GM21528 (cell line): ENCODE measurements at regions not wholly inside any gene's neighbourhood (a gene's known extent, or its start where the extent isn't known, plus 50 kb on each side); places are given as distances from the start of the nearest gene placed in this dataset.

Source experiments
- ATAC-seq: cut with Tn5 transposase; IDR thresholded peaks from one replicate; pipeline ENCODE4 v1.9.1; 2021; ENCODE audit warnings: mild to moderate bottlenecking, moderate library complexity; ENCODE audit not compliant: unreplicated experiment, low FRiP score

GRCh38 chr13:88926890-88927502, 1255.8 kb downstream of the SLITRK5 start:
- no peak for ATAC-seq

GRCh38 chr13:88932950-88933349, 1261.8 kb downstream of the SLITRK5 start:
- no peak for ATAC-seq

GRCh38 chr13:88937384-88937783, 1266.2 kb downstream of the SLITRK5 start:
- no peak for ATAC-seq

DNA sequence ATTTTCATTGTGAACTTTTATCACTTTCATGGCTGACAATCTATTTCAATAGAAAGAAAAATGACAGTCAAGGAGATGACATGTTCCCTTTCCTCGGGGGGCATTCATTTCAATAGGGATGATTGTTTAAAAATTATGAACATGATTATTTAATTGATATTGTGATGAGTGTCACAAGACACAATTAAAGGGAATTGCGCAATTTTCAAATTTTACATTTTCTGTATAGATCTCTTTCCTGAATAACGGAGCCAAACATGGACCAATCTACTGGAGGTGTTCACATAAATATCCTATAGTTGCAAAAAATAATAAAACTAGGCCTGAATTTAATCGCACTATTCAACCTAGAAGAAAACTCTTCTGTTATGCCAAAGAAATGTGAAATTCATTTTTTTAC, 1274.6 kb downstream of the SLITRK5 start:
- ATAC-seq, result no peak

GRCh38 chr13:88948501-88948900, 1277.3 kb downstream of the SLITRK5 start:
- no peak for ATAC-seq

DNA sequence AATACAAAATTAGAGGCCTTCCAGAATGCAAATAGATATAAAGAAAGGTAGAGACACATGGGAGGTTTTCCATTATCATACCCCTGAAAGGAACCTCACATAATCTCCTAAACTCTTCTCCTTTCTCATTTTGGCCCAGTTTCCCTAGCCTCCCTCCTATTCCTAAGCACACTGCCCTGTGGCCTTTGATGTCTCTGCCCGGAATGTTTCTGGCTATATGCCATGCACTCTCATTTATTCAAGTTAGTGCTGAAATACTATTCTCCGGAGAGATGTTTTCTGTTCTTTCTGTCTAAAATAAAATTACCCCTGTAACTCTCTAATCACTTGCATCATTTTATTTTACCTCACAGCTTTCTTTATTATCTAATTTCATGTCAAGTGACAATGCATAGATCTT, 1287.7 kb downstream of the SLITRK5 start:
- ATAC-seq, result no peak

- ATAC-seq, result no peak
Observed at GRCh38 chr13:88976466-88976865, 1305.3 kb downstream of the SLITRK5 start.

GRCh38 chr13:88978607-88979006, 1307.4 kb downstream of the SLITRK5 start:
- no peak for ATAC-seq

- no peak for ATAC-seq
Observed at GRCh38 chr13:88979465-88980175, 1308.4 kb downstream of the SLITRK5 start.

GRCh38 chr13:89003656-89004055, 1332.5 kb downstream of the SLITRK5 start:
- no peak for ATAC-seq

DNA sequence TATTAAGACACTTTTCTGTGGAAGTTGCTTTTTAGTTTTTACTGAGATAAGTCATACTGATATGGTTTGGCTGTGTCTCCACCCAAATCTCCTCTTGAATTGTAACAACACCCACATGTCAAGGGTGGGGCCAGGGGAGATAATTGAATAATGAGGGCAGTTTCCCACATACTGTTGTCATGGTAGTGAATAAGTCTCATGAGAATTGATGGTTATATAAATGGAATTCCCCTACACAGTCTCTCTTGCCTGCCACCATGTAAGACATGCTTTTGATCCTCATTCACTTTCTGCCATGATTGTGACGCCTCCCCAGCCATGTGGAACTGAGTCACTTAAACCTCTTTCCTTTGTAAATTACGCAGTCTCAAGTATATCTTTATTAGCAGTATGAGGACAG, 1340.4 kb downstream of the SLITRK5 start:
- no peak for ATAC-seq

DNA sequence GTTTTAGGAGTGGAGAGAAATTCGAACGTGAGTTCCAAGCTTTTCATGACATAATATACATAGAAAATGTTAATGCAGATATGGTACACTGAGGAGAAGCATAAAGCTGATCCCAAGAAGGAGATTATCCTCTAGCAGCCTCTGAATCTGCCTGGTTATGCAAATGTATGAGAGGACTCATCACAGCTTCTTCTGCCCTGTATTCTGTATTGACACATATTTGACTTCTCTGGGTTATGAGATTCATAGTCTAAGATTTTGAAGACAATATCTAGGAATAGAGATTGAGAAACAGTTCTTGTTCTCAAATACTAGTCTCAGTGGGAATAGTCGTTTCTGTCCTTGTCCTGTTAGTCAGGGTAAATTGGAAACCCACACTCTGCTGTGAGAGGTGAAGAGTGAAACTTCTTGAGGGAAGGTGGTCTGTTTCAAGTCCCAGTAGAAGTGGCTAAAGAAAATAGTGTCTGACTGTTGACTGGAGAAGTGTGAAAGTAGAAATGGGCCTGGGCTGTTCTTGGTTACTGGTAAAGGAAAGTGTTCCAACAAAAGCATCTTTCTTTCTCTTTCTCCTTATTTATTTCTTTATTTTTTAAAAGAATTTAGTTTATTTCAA, 1356.6 kb downstream of the SLITRK5 start:
- ATAC-seq, result no peak

GRCh38 chr13:89029062-89029461, 1357.9 kb downstream of the SLITRK5 start:
- no peak for ATAC-seq

- ATAC-seq, result no peak
Observed at GRCh38 chr13:89034015-89034414, 1362.8 kb downstream of the SLITRK5 start.

- no peak for ATAC-seq
Observed at GRCh38 chr13:89052699-89053098, 1381.5 kb downstream of the SLITRK5 start.

GRCh38 chr13:89053418-89053817, 1382.2 kb downstream of the SLITRK5 start:
- no peak for ATAC-seq

GRCh38 chr13:89057274-89057673, 1386.1 kb downstream of the SLITRK5 start:
- ATAC-seq, result no peak

GRCh38 chr13:89057862-89058261, 1386.7 kb downstream of the SLITRK5 start:
- ATAC-seq, result no peak

DNA sequence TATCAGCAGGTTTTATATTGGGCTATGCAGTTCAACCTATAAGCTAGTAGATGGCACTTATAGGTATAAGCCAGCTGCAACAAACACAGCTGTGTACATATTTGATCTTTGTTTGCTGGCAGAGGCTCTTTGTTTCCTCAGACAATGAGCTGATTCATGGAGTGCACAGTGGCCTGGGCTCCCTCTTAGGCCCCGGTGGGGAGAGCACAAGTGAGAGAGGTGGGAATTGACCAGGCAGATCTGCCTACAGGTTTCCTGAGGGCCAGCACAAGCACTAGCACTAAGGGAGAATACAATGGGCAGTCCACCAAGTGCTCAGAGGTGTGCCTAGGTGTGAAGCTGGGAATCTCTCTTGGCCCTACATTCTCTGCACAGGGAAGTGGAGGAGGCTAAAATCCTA, 1390.7 kb downstream of the SLITRK5 start:
- ATAC-seq, result no peak

DNA sequence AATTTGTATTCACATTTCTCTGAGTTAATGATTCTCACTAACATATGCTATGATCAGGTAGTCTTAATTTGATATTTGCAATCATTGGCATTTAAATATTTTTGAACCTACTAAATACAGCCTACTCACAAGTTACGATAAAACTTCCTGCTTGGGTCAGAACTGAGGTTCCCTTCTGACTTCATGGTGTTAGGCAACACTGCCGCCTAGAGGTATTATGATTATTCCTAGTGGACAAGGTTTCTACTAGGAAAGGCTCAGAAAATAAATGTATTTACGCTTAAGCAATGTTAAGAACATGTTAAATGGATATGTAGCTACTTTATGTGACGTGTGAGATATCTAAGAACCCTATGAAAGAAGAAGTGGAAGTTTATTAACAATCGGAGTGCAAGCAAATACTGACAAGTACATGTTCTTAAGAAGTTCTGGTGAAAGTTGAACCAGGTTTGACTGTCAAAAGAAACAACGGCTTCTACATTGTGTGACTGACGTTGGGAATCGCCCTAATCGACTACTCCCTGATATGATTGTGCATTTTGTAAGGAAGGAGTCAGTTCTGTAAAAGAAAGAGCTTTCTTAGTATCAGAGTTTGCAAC, 1395.8 kb downstream of the SLITRK5 start:
- ATAC-seq, result no peak

DNA sequence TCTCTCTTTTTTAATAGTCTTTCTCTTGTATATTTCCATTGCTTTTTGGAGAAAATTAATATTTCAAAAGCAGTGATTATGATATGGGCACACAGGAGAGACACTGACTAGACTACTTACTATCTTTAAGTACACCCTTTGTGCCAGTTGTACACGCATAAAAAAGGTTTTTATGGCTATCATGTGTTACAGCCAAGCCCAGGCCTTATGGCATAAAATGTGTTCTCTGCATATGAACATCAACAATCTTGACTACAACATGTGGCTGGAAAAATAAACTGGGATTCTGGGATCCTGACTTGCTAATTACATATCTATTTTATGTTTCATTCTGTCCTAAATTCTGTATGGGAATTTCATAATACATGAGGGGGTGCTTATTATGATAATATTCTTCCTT, 1401.8 kb downstream of the SLITRK5 start:
- ATAC-seq, result no peak

GRCh38 chr13:89076622-89077021, 1405.5 kb downstream of the SLITRK5 start:
- no peak for ATAC-seq
